BLaER1 (cell line): ENCODE measurements at regions not wholly inside any gene's neighbourhood (a gene's known extent, or its start where the extent isn't known, plus 50 kb on each side); places are given as distances from the start of the nearest gene placed in this dataset.

Experiments used
- H3K27ac ChIP-seq: shearing (Covaris generic); formaldehyde crosslinking; 2 replicates; pipeline ENCODE4 v1.8.1; 2022
- H3K27me3 ChIP-seq: shearing (Covaris generic); formaldehyde crosslinking; 2 replicates; pipeline ENCODE4 v1.8.1; 2022
- H3K36me3 ChIP-seq: shearing (Covaris generic); formaldehyde crosslinking; 2 replicates; pipeline ENCODE4 v1.8.1; 2022
- H3K4me1 ChIP-seq: shearing (Covaris generic); formaldehyde crosslinking; 2 replicates; pipeline ENCODE4 v1.8.1; 2022
- H3K4me2 ChIP-seq: shearing (Covaris generic); formaldehyde crosslinking; 2 replicates; pipeline ENCODE4 v1.8.1; 2022
- H3K4me3 ChIP-seq: shearing (Covaris generic); formaldehyde crosslinking; 2 replicates; pipeline ENCODE4 v1.8.1; 2022
- H3K9ac ChIP-seq: shearing (Covaris generic); formaldehyde crosslinking; 2 replicates; pipeline ENCODE4 v1.8.1; 2022
- H3K9me3 ChIP-seq: shearing (Covaris generic); formaldehyde crosslinking; 2 replicates; pipeline ENCODE4 v1.8.1; 2022
- H4K20me1 ChIP-seq: shearing (Covaris generic); formaldehyde crosslinking; 2 replicates; pipeline ENCODE4 v1.8.1; 2022
- Cebpa-rat ChIP-seq: shearing (Covaris generic); IDR thresholded peaks from 2 replicates; pipeline ENCODE4 v1.8.1; 2022

DNA sequence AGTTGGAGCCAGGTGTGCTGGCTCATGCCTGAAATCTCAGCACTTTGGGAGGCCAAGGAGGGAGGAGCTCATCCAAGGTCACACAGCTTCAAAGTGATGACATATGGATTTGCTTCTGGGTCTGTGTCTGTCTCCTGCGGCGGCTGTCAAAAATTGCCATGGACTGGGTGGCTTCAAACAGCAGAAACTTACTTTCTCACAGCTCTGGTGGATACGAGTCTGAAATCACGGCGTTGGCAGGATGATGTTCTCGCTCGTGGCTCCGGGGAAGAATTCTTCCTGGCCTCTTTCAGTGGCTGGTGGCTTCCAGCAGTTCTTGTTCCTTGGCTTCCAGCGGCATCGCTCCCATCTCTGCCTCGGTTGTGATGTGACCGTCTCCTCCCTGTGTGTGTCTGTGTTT, 314.8 kb upstream of the C1orf174 start:
- H3K4me2 ChIP-seq, result no peak overlapping the region
- no peak overlapping the region for H3K27ac ChIP-seq
- no peak overlapping the region for H3K9ac ChIP-seq
- TF ChIP-seq Cebpa-rat, result no peak
- H3K27me3 ChIP-seq, result no peaks in the 10 kb centered on the region
- H3K4me3 ChIP-seq, result no peak overlapping the region
- H3K9me3 ChIP-seq, result peaks cover 11% of the 10 kb centered on the region
- no peaks in the 10 kb centered on the region for H4K20me1 ChIP-seq
- H3K36me3 ChIP-seq, result no peaks in the 10 kb centered on the region
- H3K4me1 ChIP-seq, result peaks cover 44% of the 10 kb centered on the region

DNA sequence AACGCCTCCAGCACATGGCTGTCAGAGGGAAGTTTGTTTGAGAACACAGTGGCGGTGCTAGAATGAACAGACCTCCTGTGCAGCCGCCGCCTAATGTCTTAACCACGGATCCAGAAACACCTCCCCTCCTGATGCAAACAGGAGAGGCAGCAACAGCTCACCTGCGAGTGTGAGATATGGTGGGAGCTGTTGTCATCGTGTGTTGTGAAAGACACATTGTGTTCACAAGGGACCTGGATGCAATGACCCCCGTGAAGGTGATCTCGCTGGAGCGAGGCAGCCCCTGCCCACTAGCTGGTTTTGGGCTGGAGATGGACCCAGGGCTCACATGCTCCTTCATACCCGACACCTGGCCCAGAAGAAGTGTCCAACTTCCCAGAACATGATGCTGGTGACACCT, 315.3 kb upstream of the C1orf174 start:
- Histone ChIP-seq H4K20me1 (no peaks in the 10 kb centered on the region), H3K9me3 (peaks cover 11% of the 10 kb centered on the region), H3K4me3 (no peak overlapping the region), H3K4me2 (no peak overlapping the region), H3K9ac (no peak overlapping the region), H3K36me3 (no peaks in the 10 kb centered on the region), H3K4me1 (peaks cover 49% of the 10 kb centered on the region), H3K27me3 (no peaks in the 10 kb centered on the region), H3K27ac (no peak overlapping the region)
- no peak for TF ChIP-seq Cebpa-rat

GRCh38 chr1:4216231-4216630, 316.2 kb upstream of the C1orf174 start:
- Histone ChIP-seq H3K4me1 (peaks cover 58% of the 10 kb centered on the region), H3K9ac (no peak overlapping the region), H3K36me3 (no peaks in the 10 kb centered on the region), H3K27ac (no peak overlapping the region), H3K9me3 (peaks cover 11% of the 10 kb centered on the region), H3K4me3 (no peak overlapping the region), H3K27me3 (no peaks in the 10 kb centered on the region), H4K20me1 (no peaks in the 10 kb centered on the region), H3K4me2 (no peak overlapping the region; the same call in 1 of the 2 replicates)
- TF ChIP-seq Cebpa-rat, result no peak

DNA sequence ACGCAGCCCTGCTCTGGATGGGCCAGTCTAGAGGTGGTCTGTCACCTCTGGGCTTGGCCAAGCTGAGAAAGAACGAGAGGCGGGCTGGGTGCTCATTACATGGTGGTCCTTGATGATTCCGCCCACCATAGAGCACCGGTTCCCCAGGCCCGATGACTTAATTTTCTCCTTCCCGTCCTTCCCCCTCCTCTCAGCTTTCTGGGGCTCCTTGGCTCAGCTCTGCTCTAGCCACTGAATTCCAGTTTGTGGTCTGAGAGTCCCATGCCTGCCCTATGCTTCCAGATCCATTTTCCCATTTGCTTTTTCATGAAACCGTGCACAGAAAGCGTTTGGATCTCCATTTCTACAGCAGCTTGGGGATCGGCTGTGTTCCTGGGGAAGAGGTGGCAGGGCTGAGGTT, 318.5 kb upstream of the C1orf174 start:
- no peak overlapping the region for H3K27ac ChIP-seq
- no peak overlapping the region for H3K9ac ChIP-seq
- peaks cover 6% of the 10 kb centered on the region; the same call in 1 of the 2 replicates for H3K9me3 ChIP-seq
- peaks cover 56% of the 10 kb centered on the region for H3K4me1 ChIP-seq
- no peaks in the 10 kb centered on the region for H4K20me1 ChIP-seq
- no peaks in the 10 kb centered on the region for H3K36me3 ChIP-seq
- no peak for TF ChIP-seq Cebpa-rat
- no peak overlapping the region for H3K4me3 ChIP-seq
- no peaks in the 10 kb centered on the region for H3K27me3 ChIP-seq
- H3K4me2 ChIP-seq, result peak overlapping the region; percentile 75

- H3K27me3 ChIP-seq, result no peaks in the 10 kb centered on the region
These were observed 319.0 kb upstream of the C1orf174 start for GRCh38 chr1:4219111-4219510.

GRCh38 chr1:4219826-4220225, 319.8 kb upstream of the C1orf174 start:
- Histone ChIP-seq H3K4me2 (peak overlapping the region; percentile 64), H3K27ac (no peak overlapping the region)
- no peak for TF ChIP-seq Cebpa-rat

More at GRCh38 chr1:4219111-4219510, 319.0 kb upstream of the C1orf174 start:
- H3K9me3 ChIP-seq, result peaks cover 6% of the 10 kb centered on the region; the same call in 1 of the 2 replicates
- no peak overlapping the region for H3K9ac ChIP-seq
- no peaks in the 10 kb centered on the region for H3K36me3 ChIP-seq
- no peak for TF ChIP-seq Cebpa-rat
- H3K4me3 ChIP-seq, result no peak overlapping the region
- H3K27ac ChIP-seq, result no peak overlapping the region
- H4K20me1 ChIP-seq, result no peaks in the 10 kb centered on the region
- peak overlapping the region; percentile 75; the same call in 1 of the 2 replicates for H3K4me2 ChIP-seq
- H3K4me1 ChIP-seq, result peaks cover 56% of the 10 kb centered on the region

GRCh38 chr1:4220362-4220761, 320.3 kb upstream of the C1orf174 start:
- H3K4me2 ChIP-seq, result peak overlapping the region; percentile 64
- peaks cover 6% of the 10 kb centered on the region; the same call in 1 of the 2 replicates for H3K9me3 ChIP-seq
- H4K20me1 ChIP-seq, result no peaks in the 10 kb centered on the region
- no peak overlapping the region for H3K27ac ChIP-seq
- no peak for TF ChIP-seq Cebpa-rat
- H3K36me3 ChIP-seq, result no peaks in the 10 kb centered on the region
- H3K27me3 ChIP-seq, result no peaks in the 10 kb centered on the region
- H3K9ac ChIP-seq, result no peak overlapping the region
- H3K4me1 ChIP-seq, result peaks cover 68% of the 10 kb centered on the region
- no peak overlapping the region for H3K4me3 ChIP-seq

More at GRCh38 chr1:4219826-4220225, 319.8 kb upstream of the C1orf174 start:
- no peaks in the 10 kb centered on the region for H3K36me3 ChIP-seq
- H3K9me3 ChIP-seq, result peaks cover 6% of the 10 kb centered on the region; the same call in 1 of the 2 replicates
- no peak overlapping the region for H3K4me3 ChIP-seq
- H3K27me3 ChIP-seq, result no peaks in the 10 kb centered on the region
- H4K20me1 ChIP-seq, result no peaks in the 10 kb centered on the region
- peaks cover 63% of the 10 kb centered on the region for H3K4me1 ChIP-seq
- no peak overlapping the region for H3K9ac ChIP-seq

DNA sequence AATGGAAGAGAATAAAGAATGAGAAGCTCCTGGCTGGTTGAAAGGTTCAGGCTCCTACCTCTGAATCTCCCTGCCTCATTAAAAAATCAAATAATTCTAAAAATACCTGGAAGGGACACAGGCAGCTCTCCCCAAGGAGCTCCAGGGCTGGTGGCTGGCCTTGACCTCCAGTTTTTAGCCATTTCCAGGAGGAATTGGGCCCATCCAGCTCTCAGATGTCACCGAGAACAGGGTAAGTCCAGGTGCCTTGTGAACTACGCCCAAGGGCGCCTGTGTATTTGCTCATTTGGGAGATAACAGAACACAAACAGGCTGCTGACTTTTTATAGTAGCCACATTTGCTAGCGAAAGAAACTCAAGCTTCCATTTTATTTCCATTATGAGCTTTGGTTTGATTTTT, 321.0 kb upstream of the C1orf174 start:
- Histone ChIP-seq H3K27me3 (no peaks in the 10 kb centered on the region), H4K20me1 (no peaks in the 10 kb centered on the region), H3K27ac (0 out of 2 replicates have a peak overlapping the region, but pooled peaks have one; percentile 11), H3K4me1 (peaks cover 68% of the 10 kb centered on the region), H3K9ac (no peak overlapping the region), H3K4me2 (peak overlapping the region; percentile 64), H3K9me3 (peaks cover 6% of the 10 kb centered on the region; the same call in 1 of the 2 replicates), H3K36me3 (no peaks in the 10 kb centered on the region), H3K4me3 (no peak overlapping the region)
- no peak for TF ChIP-seq Cebpa-rat

- H3K9ac ChIP-seq, result no peak overlapping the region
- peaks cover 6% of the 10 kb centered on the region; the same call in 1 of the 2 replicates for H3K9me3 ChIP-seq
- H3K27me3 ChIP-seq, result no peaks in the 10 kb centered on the region
- peak overlapping the region; percentile 10 for H3K4me2 ChIP-seq
- TF ChIP-seq Cebpa-rat, result no peak
- no peaks in the 10 kb centered on the region for H3K36me3 ChIP-seq
- H3K4me3 ChIP-seq, result no peak overlapping the region
- H4K20me1 ChIP-seq, result no peaks in the 10 kb centered on the region
- no peak overlapping the region for H3K27ac ChIP-seq
- peaks cover 33% of the 10 kb centered on the region for H3K4me1 ChIP-seq
These were observed 324.8 kb upstream of the C1orf174 start for GRCh38 chr1:4224684-4225467.

- H3K27ac ChIP-seq, result no peak overlapping the region
- no peak overlapping the region for H3K4me2 ChIP-seq
- no peaks in the 10 kb centered on the region for H3K36me3 ChIP-seq
- TF ChIP-seq Cebpa-rat, result no peak
- H3K9me3 ChIP-seq, result no peaks in the 10 kb centered on the region
- peaks cover 12% of the 10 kb centered on the region for H3K4me1 ChIP-seq
- no peak overlapping the region for H3K4me3 ChIP-seq
- no peaks in the 10 kb centered on the region for H3K27me3 ChIP-seq
- H3K9ac ChIP-seq, result no peak overlapping the region
- no peaks in the 10 kb centered on the region for H4K20me1 ChIP-seq
These were observed 327.9 kb upstream of the C1orf174 start for GRCh38 chr1:4227986-4228385.
